A673 (cell line): ENCODE measurements at regions not wholly inside any gene's neighbourhood (a gene's known extent, or its start where the extent isn't known, plus 50 kb on each side); places are given as distances from the start of the nearest gene placed in this dataset.

Experiments used
- BruUV-seq: library from RNA; stranded (reverse); fragments of 400-500 nt; replicated peaks from 2 replicates; lab custom pipeline; 2021; lab: Mats Ljungman, UMichigan
- CTCF ChIA-PET: fragments of 300-600 bp; sonication (Branson Sonifier 250); formaldehyde crosslinking; loops from one replicate; lab custom pipeline; 2022; ENCODE audit warnings: antibody characterized with exemption; lab: Charles Lee
- POLR2A ChIA-PET: fragments of 300-600 bp; sonication (Branson Sonifier 250); formaldehyde crosslinking; loops from one replicate; lab custom pipeline; 2022; ENCODE audit warnings: antibody characterized with exemption; ENCODE audit not compliant: low non-redundant PET; lab: Charles Lee
- DNase-seq: peaks from one replicate; pipeline ENCODE4 v3.0.0-alpha.2; 2015; ENCODE audit warnings: low spot score
- H3K27ac ChIP-seq: fragments of 200-600 bp; sonication (generic); 2 replicates; pipeline ENCODE4 v1.5.1; 2016; ENCODE audit warnings: mixed run types, low read depth, mild to moderate bottlenecking, mixed read lengths, antibody characterized with exemption, low read length; ENCODE audit not compliant: poor library complexity, severe bottlenecking
- H3K27me3 ChIP-seq: fragments of 200-600 bp; sonication (generic); replicated peaks from 2 replicates; pipeline ENCODE4 v1.6.1; 2017; ENCODE audit warnings: mixed run types, low read depth, mild to moderate bottlenecking, mixed read lengths, antibody characterized with exemption, low read length; ENCODE audit not compliant: insufficient read depth, poor library complexity
- H3K36me3 ChIP-seq: fragments of 200-600 bp; sonication (generic); 2 replicates; pipeline ENCODE4 v1.6.1; 2016; ENCODE audit warnings: mixed run types, mild to moderate bottlenecking, mixed read lengths, antibody characterized with exemption, low read length; ENCODE audit not compliant: insufficient read depth, poor library complexity, severe bottlenecking
- H3K4me1 ChIP-seq: fragments of 200-600 bp; sonication (generic); 2 replicates; pipeline ENCODE4 v1.6.1; 2017; ENCODE audit warnings: mixed run types, mild to moderate bottlenecking, mixed read lengths, antibody characterized with exemption, low read length; ENCODE audit not compliant: insufficient read depth, poor library complexity, severe bottlenecking
- H3K4me3 ChIP-seq: fragments of 200-600 bp; sonication (generic); 2 replicates; pipeline ENCODE4 v1.5.1; 2016; ENCODE audit warnings: low read depth, mixed run types, mild to moderate bottlenecking, mixed read lengths, low read length; ENCODE audit not compliant: poor library complexity, severe bottlenecking
- H3K9me3 ChIP-seq: fragments of 200-600 bp; sonication (generic); 2 replicates; pipeline ENCODE4 v1.6.1; 2016; ENCODE audit warnings: mixed run types, low read depth, mild to moderate bottlenecking, mixed read lengths, antibody characterized with exemption, low read length; ENCODE audit not compliant: poor library complexity, severe bottlenecking
- EZH2 ChIP-seq: fragments of 200-600 bp; sonication (generic); IDR thresholded peaks from 2 replicates; pipeline ENCODE4 v1.6.1; 2017; ENCODE audit warnings: borderline replicate concordance, low read depth, mild to moderate bottlenecking, mixed read lengths, antibody characterized with exemption, low read length; ENCODE audit not compliant: poor library complexity, severe bottlenecking
- intact Hi-C: fragments of 100-400 bp; cut with micrococcal nuclease; formaldehyde crosslinking; loops from one replicate; pipeline ENCODE4 v1.10.0; 2022; ENCODE audit not compliant: unreplicated experiment
- TF ChIP-seq, protein P1 (sequence below): fragments of 300-800, 200-600 bp; sonication (generic); conservative IDR thresholded peaks from 2 replicates; pipeline ENCODE4 v1.5.1; 2017; ENCODE audit warnings: low read depth, mild to moderate bottlenecking, antibody characterized with exemption, low read length, moderate library complexity, mixed read lengths

DNA sequence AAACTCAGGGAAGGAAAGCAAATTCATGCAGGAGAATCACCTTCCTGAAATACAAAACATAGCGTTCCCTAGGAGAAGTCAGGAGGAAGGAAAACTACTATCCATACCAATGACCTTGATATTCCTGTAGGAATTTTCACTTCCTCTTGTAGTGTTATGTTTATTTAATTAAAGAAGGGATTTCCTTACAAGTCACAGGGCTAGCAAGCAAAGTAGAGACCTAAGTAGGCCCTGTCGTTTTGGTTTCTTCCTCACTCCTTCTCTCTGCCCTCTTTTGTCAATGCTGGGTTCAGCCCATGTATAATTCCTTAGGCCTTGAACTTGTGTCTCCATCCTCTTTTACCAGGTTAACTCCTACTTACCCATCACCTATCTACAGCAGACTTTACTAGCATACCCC lies 435.2 kb upstream of the LRATD1 start:
- intact Hi-C loops = no loop called here
- ChIA-PET POLR2A (no interaction called here), CTCF (no interaction called here)
- Histone ChIP-seq H3K9me3 (no peaks in the 10 kb centered on the region), H3K4me3 (no peak overlapping the region), H3K36me3 (no peaks in the 10 kb centered on the region), H3K27ac (no peak overlapping the region), H3K27me3 (peaks cover 25% of the 10 kb centered on the region), H3K4me1 (no peaks in the 10 kb centered on the region)
- BruUV-seq = no TSS peak
- no peak for DNase-seq
- no peak for TF ChIP-seq EZH2
- TF ChIP-seq, protein P1, sequence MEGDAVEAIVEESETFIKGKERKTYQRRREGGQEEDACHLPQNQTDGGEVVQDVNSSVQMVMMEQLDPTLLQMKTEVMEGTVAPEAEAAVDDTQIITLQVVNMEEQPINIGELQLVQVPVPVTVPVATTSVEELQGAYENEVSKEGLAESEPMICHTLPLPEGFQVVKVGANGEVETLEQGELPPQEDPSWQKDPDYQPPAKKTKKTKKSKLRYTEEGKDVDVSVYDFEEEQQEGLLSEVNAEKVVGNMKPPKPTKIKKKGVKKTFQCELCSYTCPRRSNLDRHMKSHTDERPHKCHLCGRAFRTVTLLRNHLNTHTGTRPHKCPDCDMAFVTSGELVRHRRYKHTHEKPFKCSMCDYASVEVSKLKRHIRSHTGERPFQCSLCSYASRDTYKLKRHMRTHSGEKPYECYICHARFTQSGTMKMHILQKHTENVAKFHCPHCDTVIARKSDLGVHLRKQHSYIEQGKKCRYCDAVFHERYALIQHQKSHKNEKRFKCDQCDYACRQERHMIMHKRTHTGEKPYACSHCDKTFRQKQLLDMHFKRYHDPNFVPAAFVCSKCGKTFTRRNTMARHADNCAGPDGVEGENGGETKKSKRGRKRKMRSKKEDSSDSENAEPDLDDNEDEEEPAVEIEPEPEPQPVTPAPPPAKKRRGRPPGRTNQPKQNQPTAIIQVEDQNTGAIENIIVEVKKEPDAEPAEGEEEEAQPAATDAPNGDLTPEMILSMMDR = no peak

DNA sequence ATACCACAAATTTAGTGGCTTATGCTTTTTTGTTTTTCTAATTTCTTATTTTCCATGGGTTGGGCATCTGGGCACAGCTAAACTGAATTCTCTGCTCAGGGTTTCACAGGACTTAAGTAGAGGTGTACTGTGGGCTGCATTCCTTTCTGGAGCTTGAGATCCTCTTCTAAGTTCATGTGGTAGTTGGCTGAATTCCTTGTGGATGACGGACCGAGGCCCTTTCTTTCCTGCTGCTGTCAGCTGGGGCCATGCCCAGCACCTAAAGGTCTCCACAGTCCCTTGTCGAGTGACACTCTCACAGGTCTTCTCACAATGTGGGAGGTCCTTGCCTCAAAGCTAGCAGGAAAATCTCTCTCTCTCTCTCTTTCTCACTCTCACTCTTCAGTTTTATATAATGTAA lies 433.5 kb upstream of the LRATD1 start:
- no peaks in the 10 kb centered on the region for H3K36me3 ChIP-seq
- CTCF ChIA-PET = no interaction called here
- TF ChIP-seq EZH2 = no peak
- TF ChIP-seq, protein P1 = no peak
- intact Hi-C loops = no loop called here
- no peak overlapping the region for H3K4me3 ChIP-seq
- no peak overlapping the region for H3K27ac ChIP-seq
- POLR2A ChIA-PET = no interaction called here
- no peak for DNase-seq
- no TSS peak for BruUV-seq
- H3K27me3 ChIP-seq = peaks cover 14% of the 10 kb centered on the region
- H3K4me1 ChIP-seq = no peaks in the 10 kb centered on the region
- no peaks in the 10 kb centered on the region for H3K9me3 ChIP-seq

DNA sequence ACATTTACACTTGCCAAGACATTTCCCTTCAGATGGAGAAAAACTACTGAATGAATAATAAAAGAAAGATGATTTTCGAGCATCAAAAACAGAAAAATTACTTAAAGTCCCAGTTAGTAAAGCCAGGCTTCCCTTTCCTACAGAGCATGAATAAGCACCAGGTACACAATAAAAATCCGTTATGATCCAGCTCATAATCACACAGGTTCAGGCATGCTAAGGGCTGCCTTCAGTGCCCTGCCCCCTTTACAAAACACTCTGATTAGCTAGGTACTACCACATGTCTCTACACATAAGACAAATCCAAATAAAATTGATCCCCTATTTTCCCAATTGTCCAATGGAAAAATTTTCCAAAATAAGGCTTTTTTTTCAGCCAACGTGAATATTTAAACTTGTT lies 413.2 kb upstream of the LRATD1 start:
- TF ChIP-seq, protein P1 = no peak
- no peaks in the 10 kb centered on the region for H3K27me3 ChIP-seq
- H3K27ac ChIP-seq = no peak overlapping the region
- no peak overlapping the region for H3K4me3 ChIP-seq
- no TSS peak for BruUV-seq
- POLR2A ChIA-PET = no interaction called here
- intact Hi-C loops = no loop called here
- H3K9me3 ChIP-seq = no peaks in the 10 kb centered on the region
- no peak for DNase-seq
- H3K4me1 ChIP-seq = no peaks in the 10 kb centered on the region
- no peaks in the 10 kb centered on the region for H3K36me3 ChIP-seq
- CTCF ChIA-PET = no interaction called here
